ENCODE measurements at regions not wholly inside any gene's neighbourhood (a gene's known extent, or its start where the extent isn't known, plus 50 kb on each side); places are given as distances from the start of the nearest gene placed in this dataset.

DNA sequence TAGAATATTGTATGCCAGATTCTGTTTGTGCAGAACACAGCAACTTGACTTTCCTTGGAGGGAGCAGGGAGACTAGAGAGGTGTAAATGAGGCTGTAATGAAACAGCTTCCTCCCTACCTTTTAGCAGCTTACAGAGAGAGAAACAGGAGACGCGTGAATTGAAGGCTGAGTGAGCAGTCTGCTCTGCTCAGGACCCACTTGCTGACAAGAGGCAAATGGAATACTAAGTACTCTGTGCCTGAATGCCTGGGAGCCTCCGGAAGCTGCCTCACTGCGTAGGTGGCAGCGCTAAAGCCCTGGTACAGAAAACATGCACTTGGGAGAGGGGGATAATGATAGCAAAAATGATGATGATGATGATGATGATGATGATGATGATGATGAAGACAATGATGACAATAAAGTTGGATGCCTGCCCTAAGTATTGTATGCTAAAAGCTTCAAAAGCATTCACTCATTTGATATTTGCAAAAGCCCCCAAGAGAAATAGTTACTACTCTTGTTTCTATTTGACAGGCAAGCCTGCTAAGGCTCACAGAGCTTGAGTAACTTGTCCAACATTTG is 548.9 kb downstream of the NTRK3 start:
- Histone ChIP-seq H2AK5ac (ENCODE audit: low read depth, low read length) (no peak overlapping the region), H3K4me1 (ENCODE audit: control insufficient read depth, insufficient read depth, low read length) (no peaks in the 10 kb centered on the region), H3K4me2 (ENCODE audit: low read depth, low read length) (no peak overlapping the region), H4K20me1 (ENCODE audit: insufficient read depth, low read length) (no peaks in the 10 kb centered on the region), H3K9me3 (ENCODE audit: control insufficient read depth, insufficient read depth, low read length) (no peaks in the 10 kb centered on the region), H3K4ac (ENCODE audit: low read depth, low read length) (no peak overlapping the region), H3K18ac (ENCODE audit: low read depth, low read length) (no peak overlapping the region), H3K9ac (ENCODE audit: low read depth, low read length) (no peak overlapping the region), H2AK9ac (replicated peaks; ENCODE audit: low read depth, low read length, poor library complexity) (no peak overlapping the region), H3K27ac (ENCODE audit: insufficient read depth, low read length) (no peak overlapping the region), H2BK5ac (ENCODE audit: low read depth, low read length, poor library complexity, severe bottlenecking) (no peak overlapping the region), H2BK15ac (ENCODE audit: low read depth, low read length) (no peak overlapping the region), H3K23ac (ENCODE audit: low read depth, low read length) (no peak overlapping the region), H3K56ac (ENCODE audit: extremely low read depth, insufficient read depth, low read length) (no peak overlapping the region), H2BK20ac (ENCODE audit: low read depth, low read length) (no peak overlapping the region), H4K5ac (ENCODE audit: low read depth, low read length) (no peak overlapping the region), H2AFZ (replicated peaks; ENCODE audit: low read length, poor library complexity) (no peak overlapping the region), H3K9me1 (ENCODE audit: insufficient read depth, low read length) (no peaks in the 10 kb centered on the region), H4K91ac (ENCODE audit: insufficient read depth, low read depth, low read length) (no peak overlapping the region), H2BK120ac (ENCODE audit: low read depth, low read length) (no peak overlapping the region), H3K36me3 (ENCODE audit: control insufficient read depth, insufficient read depth, low read length) (no peaks in the 10 kb centered on the region), H4K8ac (ENCODE audit: low read depth in 2 of 2, low read length in 2 of 2) (no peak overlapping the region), H3K14ac (replicated peaks; ENCODE audit: low read depth, low read length) (no peak overlapping the region), H3K4me3 (ENCODE audit: insufficient read depth, low read depth, low read length) (no peak overlapping the region), H3K27me3 (ENCODE audit: control insufficient read depth, insufficient read depth, low read length) (no peaks in the 10 kb centered on the region; the same call in 1 of the 2 replicates), H3K79me1 (ENCODE audit: low read depth in 1 of 2, low read length in 2 of 2) (no peaks in the 10 kb centered on the region)
- ATAC-seq (ENCODE audit: low read depth): no peak
- BruUV-seq (replicated peaks): no TSS peak
- 67% methylated on average over 3 of the region's 5 CpGs; no CpG with 5 or more reads in 1 of the 2 experiments for WGBS, 2 experiments (ENCODE audit: extremely low coverage in 2 of 2, insufficient read length in 1 of 2)
- POLR2A ChIA-PET (ENCODE audit: unreplicated experiment): no interaction called here
- TF ChIP-seq RAD21 (IDR thresholded peaks at IDR 0.05; ENCODE audit: low read length) (no peak), POLR2A (IDR thresholded peaks at IDR 0.05; ENCODE audit: low read depth, low read length) (no peak), BHLHE40 (IDR thresholded peaks at IDR 0.05; ENCODE audit: low read depth, low read length) (no peak)
- TF ChIP-seq, protein P1, sequence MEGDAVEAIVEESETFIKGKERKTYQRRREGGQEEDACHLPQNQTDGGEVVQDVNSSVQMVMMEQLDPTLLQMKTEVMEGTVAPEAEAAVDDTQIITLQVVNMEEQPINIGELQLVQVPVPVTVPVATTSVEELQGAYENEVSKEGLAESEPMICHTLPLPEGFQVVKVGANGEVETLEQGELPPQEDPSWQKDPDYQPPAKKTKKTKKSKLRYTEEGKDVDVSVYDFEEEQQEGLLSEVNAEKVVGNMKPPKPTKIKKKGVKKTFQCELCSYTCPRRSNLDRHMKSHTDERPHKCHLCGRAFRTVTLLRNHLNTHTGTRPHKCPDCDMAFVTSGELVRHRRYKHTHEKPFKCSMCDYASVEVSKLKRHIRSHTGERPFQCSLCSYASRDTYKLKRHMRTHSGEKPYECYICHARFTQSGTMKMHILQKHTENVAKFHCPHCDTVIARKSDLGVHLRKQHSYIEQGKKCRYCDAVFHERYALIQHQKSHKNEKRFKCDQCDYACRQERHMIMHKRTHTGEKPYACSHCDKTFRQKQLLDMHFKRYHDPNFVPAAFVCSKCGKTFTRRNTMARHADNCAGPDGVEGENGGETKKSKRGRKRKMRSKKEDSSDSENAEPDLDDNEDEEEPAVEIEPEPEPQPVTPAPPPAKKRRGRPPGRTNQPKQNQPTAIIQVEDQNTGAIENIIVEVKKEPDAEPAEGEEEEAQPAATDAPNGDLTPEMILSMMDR (conservative IDR thresholded peaks at IDR 0.05; ENCODE audit: low read depth, low read length): no peak
- dilution Hi-C loops (cut with HindIII; ENCODE audit: low sequenced_read_pairs, unreplicated experiment): no loop called here
- no peak for DNase-seq
- CTCF ChIA-PET: no interaction called here
- intact Hi-C loops (cut with micrococcal nuclease): no loop called here
- in situ Hi-C loops (cut with MboI; ENCODE audit: low sequenced_read_pairs): no loop called here
